HG03025 (cell line): ENCODE measurements at regions not wholly inside any gene's neighbourhood (a gene's known extent, or its start where the extent isn't known, plus 50 kb on each side); places are given as distances from the start of the nearest gene placed in this dataset.
"Not testable (repeated sequence)": the region's sequence is repeated elsewhere in the genome, so short reads cannot be mapped to it uniquely, and the experiment has no call there.

Experiments used
- ATAC-seq: cut with Tn5 transposase; IDR thresholded peaks from one replicate; pipeline ENCODE4 v1.9.1; 2021; ENCODE audit warnings: mild to moderate bottlenecking, moderate library complexity; ENCODE audit not compliant: unreplicated experiment, low FRiP score

DNA sequence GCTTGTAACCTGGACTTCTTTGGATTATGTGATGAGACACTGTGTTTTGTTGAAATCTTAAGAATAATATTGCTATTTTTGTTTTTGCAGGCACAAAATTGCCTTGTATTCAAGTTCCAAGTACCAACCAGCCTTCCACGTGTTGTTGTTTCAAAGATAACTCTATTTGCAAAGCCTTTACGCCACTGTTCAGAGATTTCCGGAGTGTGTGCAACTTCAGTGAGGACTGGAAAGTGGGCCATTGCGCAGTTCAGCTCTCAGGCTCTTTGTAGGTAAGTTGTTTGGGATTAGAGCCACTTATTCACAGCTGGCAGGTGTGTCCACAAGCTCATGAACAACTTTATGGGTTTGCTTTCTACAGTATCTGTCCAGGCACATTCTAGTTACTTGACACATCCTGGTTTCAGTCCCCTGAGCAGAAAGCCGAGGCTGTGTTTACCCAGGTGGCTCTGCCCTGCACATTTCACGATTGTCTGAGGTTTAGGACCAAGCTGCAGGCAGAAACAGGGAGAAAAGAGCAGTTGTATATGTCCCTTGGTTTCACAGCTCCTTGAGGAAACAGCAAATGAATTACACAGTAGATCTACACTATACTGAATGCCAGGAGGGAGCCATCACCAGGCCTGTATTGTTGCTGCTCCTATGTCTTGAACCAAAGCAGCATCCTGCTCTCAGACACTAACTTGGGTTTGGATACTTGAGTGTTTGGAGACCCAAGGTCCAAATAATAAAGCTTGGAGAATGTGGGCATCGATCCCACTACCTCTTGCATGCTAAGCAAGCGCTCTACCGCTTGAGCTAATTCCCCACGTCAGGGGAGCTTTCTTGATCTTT, 136.1 kb upstream of the ZNF322 start:
- ATAC-seq = not testable (repeated sequence)

DNA sequence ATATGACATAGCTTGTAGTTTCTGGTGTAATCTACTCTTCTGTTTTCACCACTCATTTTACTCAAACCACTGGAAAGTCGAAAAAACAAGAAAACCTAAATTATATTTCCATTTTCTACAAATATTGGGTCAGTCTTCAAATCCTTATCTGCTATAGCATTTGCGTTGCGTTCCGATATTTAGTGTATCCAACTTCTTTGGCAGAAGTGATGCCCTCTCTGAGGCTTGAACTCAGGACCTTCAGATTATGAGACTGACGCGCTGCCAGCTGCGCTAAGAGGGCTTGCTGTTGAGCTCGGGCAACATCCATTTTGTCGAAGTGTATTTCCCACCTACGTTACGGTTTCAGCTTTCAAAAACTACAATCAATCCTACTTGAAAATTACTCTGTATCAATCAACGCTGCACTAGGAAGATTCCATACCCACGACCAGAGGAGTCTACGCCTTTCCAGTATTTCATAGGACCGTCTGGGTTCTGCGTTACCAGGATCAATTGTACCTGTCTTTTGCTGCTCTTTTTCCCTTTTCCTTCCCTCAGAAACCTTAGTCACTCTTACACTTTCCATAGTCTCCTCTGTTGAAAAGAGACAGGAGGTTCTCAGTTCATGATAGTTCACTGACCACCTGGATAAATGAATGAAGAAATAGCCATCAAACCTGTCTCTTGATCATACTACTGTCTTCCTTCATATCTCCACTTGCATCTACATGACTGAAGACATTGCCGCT, 140.5 kb upstream of the ZNF322 start:
- not testable (repeated sequence) for ATAC-seq

DNA sequence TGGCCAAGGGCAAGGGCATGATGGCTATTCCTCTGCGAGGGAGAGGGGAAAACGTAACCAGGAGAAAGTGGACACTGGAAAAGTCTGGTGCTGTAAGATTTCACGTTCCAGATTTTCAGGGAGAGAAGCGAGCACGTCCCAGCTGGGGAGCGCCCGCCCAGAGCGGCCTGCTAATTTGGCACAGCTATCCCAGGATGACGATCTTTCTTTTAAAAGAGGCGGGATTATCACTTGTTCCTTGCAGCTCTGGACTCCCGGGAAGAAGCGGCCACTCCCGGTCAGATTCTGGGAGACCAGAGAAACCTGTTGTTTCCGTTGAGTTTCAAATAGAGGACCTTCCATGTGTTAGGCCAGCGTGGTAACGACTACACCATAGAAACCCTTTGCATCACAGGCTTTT, 144.2 kb upstream of the ZNF322 start:
- not testable (repeated sequence) for ATAC-seq

DNA sequence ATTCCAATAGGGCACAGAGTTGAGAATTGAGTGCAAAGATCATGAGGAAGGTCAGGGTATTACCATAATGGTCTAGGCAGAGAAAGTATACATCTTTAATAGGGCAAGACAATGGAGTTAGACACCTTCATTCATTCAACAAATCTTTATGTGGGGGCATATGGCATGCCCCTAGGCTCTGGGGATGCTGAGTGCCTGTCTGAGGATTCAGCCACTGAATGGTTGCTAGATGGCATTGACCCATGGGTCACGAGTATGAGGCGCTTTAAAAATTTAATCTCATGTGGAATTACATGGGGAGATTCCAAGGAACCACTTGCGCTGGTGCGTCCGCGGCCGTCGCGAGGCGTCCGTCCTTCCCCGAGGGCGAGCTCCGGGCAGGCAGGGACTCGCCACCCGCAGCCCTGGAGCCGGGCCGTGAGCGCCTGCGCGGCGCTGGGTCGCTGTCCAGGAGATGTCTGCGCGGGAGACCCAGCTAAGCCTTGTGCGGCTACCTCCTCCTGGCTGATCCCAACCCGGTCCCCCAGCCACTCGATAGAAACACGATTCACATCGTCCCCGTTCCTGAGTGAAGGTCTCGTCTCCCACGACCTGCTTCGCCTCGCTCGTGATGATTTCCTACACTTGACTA, 152.1 kb upstream of the ZNF322 start:
- not testable (repeated sequence) for ATAC-seq

DNA sequence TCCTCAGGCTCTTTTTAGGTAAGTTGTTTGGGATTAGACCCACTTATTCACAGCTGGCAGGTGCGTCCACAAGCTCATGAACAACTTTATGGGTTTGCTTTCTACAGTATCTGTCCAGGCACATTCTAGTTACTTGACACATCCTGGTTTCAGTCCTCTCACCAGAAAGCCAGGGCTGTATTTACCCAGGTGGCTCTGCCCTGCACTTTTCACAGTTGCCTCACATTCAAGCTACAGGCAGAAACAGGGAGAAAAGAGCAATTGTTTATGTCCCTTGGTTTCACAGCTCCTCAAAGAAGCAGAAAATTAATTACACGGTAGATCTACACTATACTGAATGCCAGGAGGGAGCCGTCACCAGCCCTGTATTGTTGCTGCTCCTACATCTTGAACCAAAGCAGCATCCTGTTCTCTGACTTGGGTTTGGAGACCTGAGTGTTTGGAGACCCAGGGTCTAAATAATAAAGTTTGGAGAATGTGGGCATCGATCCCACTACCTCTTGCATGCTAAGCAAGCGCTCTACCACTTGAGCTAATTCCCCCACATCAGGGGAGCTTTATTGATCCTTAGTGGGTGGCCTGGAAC, 159.2 kb upstream of the ZNF322 start:
- ATAC-seq = not testable (repeated sequence)

DNA sequence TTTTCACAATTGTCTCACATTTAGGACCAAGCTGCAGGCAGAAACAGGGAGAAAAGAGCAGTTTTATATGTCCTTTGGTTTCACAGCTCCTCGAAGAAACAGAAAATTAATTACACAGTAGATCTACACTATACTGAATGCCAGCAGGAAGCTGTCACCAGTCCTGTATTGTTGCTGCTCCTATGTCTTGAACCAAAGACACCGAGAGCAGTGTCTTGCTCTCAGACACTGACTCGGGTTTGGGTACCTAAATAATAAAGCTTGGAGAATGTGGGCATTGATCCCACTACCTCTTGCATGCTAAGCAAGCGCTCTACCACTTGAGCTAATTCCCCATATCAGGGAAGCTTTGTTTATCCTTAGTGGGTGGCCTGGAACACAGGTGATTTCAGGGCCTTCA, 168.4 kb upstream of the ZNF322 start:
- ATAC-seq = not testable (repeated sequence)

DNA sequence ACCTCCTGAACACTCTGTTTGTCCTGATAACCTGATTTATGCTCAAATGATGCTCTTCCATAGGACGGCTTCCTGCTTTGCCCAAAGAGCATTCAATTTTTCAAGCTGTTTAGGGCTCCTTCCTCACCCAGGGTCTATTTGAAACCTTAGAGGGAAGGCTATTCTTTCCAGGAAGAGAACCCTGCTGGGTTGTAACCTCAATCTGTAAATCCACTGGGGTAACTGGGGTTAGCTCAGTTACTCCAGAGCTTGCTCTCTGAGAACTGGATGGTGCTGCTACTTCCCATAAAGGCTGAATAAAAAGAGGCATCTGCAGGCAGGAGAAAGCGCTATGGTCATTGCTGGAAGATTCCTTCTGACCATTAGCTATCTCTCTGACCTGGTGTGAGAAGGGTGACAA, 169.9 kb upstream of the ZNF322 start:
- ATAC-seq = not testable (repeated sequence)

DNA sequence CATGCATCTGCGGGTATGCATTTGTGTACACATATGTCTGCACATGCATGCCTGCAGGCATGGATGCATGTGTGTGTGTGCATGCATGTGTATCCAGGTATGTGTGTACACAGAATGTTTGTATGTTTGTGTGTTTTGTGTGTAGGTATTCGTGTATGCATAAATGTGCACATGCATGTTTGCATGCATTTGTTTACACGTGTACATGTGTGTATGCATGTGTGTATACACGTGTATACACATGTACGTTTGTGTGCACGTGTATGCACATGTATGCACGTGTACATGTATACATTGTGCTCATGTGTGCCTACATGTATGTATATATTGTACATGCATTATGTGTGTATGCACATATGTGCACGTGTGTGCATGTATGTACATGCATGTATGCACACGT, 171.4 kb upstream of the ZNF322 start:
- not testable (repeated sequence) for ATAC-seq

DNA sequence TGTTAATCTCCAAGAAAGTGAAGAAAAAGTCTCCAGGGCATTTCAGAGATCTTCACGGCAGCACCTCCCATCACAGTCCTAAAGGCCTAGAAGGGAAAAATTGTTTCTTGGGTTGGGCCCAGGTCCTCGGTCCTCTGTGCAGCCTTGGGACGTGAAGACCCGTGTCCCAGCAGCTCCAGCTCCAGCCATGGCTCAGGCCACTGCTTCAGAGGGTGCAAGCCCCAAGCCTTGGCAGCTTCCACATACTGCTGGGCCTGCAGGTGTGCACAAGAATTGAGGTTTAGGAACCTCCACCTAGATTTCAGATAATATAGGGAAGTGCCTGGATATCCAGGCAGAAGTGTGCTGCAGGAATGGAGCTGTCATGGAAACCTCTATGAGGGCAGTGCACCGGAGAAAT, 176.2 kb upstream of the ZNF322 start:
- not testable (repeated sequence) for ATAC-seq

DNA sequence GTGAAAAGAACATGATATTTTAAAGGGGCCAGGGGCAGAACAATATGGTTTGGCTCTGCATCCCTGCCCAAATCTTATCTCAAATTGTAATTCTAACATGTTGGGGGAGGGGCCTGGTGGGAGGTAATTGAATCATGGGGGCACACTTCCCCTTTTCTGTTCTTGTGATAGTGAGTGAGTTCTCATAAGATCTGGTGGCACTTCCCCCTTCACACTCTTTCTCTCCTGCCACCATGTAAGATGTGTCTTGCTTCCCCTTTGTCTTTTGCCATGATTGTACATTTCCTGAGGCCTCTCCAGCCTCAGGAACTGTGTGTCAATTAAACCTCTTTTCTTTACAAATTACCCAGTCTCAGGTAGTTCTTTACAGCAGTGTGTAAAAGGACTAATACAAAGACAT, 177.1 kb upstream of the ZNF322 start:
- ATAC-seq = not testable (repeated sequence)

DNA sequence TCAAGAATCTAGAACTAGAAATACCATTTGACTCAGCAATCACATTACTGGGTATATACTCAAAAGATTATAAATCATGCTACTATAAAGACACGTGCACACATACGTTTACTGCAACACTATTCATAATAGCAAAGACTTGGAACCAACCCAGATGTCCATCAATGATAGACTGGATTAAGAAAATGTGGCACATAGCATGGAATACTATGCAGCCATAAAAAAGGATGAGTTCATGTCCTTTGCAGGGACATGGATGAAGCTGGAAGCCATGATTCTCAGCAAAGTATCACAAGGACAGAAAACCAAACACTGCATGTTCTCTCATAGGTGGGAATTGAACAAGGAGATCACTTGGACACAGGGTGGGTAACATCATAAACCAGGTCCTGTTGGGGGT, 185.3 kb upstream of the ZNF322 start:
- not testable (repeated sequence) for ATAC-seq

DNA sequence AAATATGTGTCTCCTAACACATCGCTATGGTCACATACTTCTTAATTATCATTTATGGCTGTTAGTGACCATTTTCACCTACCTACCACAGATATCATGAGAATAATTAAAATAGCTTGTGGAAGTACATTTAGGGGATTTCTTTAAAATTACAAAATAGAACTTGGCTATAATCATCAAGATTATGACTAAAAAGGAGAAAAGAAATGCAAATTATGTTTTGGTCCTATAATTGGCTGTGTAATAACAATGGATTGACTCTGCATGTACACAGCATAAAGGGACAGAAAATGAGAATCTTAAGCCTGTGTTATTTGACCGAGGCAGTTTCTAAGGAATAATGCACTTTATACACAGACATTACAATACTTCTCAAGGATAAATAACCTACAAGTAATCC, 197.7 kb upstream of the ZNF322 start:
- not testable (repeated sequence) for ATAC-seq

DNA sequence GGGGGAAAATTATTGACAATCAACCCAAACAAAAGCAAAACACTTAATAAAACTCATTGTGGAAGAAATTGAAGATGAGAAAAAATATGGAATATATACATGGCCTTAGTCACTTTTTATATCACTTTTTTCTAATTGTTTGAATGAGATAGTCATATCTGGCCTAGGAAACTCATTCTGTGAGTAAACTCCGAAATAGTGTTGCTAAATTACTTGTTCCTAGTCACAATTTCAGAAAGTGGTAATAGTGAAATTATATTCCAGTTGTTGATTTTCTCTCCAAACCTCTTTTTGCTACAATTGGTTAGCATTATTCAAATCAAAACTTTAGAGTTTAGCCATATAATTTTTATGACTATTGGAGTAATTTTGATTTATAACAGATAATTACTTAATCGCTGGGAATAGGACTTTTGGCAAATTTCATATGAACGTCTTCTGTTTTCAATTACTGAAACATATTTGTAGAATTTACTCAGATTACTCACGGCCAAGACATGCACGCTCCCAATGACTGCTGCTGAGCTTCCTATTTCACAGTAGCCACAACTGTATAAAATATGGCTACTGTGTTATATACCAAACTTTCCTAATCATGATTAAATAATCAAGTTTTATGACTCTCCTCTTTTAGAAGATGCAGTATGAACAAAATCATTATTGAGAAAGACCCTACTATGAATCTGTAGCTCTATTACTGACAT, 199.7 kb upstream of the ZNF322 start:
- not testable (repeated sequence) for ATAC-seq

DNA sequence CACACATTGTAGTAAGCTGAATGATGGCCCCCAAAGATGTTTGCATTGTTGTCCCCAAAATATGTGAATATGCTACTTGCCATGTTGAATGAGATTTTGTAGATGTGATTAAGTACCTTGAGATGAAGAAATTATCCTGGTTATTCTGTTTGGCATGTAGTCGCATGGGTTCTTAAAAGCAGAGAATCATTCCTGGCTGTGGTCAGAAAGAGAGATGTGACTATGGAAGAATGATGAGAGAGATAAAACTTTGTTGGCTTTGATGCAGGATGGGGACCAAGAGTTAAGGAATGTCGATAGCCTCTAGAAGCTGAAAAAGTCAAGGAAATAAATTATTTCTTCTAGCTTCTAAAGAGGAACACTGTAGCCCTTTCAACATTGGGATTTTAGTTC, 200.2 kb upstream of the ZNF322 start:
- not testable (repeated sequence) for ATAC-seq

DNA sequence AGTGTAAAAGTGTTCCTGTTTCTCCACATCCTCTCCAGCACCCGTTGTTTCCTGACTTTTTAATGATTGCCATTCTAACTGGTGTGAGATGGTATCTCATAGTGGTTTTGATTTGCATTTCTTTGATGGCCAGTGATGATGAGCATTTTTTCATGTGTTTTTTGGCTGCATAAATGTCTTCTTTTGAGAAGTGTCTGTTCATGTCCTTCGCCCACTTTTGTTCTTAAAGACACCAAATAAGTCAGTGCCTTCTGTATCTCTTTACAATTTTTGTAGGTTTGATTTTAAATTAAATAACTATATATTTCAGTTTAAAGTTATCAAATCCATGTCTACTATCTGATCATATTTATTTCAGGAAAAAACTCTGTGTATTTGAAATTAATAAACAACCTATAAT, 202.4 kb upstream of the ZNF322 start:
- ATAC-seq = not testable (repeated sequence)

DNA sequence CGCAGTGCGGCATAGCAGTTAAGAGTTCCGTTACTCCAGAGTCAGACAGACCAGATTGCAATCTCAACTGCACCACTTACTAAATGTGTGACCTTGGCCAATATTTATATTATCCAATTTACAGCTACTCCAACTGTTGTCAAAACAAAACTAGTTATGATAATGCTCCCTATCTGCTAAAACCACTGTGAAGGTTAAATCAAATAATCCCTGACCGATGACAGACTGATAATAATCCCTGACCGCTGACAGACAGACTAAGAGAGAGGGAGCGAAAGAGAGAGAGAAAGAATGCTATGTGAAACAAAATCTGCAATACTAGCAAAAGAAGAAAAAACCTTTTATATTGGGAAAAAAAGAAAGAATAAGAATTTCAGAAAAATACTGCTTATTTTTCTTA, 204.1 kb upstream of the ZNF322 start:
- ATAC-seq = not testable (repeated sequence)

DNA sequence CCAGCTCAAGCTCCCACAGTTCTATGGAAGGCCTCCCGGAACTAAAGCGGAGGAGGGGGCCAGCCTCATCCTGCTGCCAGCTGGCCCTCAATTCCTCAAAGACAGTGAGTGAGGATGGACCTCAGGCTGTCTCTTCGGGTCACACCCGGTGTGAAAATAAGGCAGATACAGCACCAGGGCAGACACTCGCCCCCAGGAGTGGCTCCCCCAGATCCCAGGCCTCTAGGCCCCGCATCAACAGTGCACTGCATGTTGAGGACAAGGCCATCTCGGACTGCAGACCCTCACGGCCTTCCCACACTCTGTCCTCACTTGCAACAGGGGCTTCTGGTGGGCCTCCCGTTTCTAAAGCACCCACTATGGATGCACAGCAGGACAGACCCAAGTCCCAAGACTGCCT, 239.2 kb upstream of the ZNF322 start:
- not testable (repeated sequence) for ATAC-seq

DNA sequence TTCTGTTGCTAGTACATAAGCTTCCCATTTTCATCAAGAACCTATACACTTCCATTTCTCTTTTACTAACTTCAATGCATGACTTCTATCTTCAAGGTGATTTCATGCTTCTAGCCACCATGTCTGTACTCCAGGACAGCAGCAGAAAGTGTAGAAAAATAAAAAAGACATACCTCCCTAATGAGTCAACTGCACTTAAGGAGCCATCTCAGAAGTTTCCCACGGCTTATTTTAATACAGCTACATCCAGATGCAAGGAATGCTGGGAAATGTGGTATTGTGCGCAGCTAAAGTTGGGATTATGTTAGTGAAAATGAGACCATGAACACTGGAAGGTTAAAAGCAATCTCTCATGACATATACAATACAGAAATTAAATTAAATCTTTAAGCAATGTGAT, 264.7 kb upstream of the ZNF322 start:
- ATAC-seq = not testable (repeated sequence)

DNA sequence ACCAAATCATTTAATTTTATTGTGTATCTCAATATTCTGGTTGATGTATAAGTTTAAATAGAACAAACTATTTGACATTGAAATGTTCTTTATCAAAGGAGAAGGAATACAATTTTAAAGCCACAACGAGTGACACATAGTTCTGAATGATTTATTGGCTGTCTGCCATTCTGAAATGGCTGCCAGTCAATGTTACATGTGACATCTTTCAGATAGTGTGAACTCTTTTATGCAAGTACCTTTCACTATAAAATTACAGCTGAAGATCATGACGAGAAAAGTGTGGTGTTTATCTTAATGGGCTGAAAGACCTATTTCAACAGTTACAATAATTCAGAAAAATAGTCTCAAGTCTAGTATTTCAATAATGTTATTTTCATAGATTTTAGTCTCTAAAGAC, 268.6 kb upstream of the ZNF322 start:
- not testable (repeated sequence) for ATAC-seq

DNA sequence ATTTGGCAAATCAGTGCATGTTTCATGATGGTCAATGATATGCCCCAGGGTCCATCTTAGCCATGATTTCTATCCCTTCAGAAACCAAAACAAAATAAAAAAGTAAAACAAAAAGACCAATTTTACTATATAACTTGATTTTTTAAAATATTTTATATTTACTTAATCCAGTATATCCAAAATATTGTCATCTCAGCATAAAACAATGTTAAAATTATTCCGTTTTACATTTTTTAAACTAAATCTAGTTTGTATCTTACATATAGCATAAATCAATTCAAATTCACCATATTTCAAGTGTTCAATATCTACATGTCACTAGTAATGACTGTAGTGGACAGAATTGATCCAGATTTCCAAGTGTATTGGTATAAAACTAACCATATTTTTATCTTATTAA, 277.7 kb upstream of the ZNF322 start:
- ATAC-seq = not testable (repeated sequence)
